Heart right ventricle (tissue), 16 donors: ENCODE measurements at regions not wholly inside any gene's neighbourhood (a gene's known extent, or its start where the extent isn't known, plus 50 kb on each side); places are given as distances from the start of the nearest gene placed in this dataset.

Experiments used
- ATAC-seq, 8 donors: fragments of 200-7000 bp; cut with Tn5 transposase; one replicate each; pipeline ENCODE4 v1.9.1; 2020; ENCODE audit warnings: mild to moderate bottlenecking in 8 of 8, moderate library complexity in 8 of 8, moderate number of reproducible peaks in 1 of 8
- DNase-seq, 2 donors: peaks; one replicate each; pipeline ENCODE4 v3.0.0-alpha.2; 2020
- H3K27ac ChIP-seq, 10 donors: fragments of 200-600 bp; sonication (generic) in 2 of 10; one replicate each; pipeline versions ENCODE4 v1.5.0 to v1.8.0; 2020 to 2022; ENCODE audit warnings: mild to moderate bottlenecking in 3 of 10
- H3K27me3 ChIP-seq, 7 donors: fragments of 200-600 bp; one replicate each; pipeline ENCODE4 v1.8.0; 2021 to 2022; ENCODE audit warnings: mild to moderate bottlenecking in 2 of 7
- H3K36me3 ChIP-seq, 9 donors: fragments of 200-600 bp; sonication (generic) in 1 of 9; one replicate each; pipeline versions ENCODE4 v1.5.0 to v1.8.0; 2020 to 2022; ENCODE audit warnings: mild to moderate bottlenecking in 2 of 9
- H3K4me1 ChIP-seq, 9 donors: fragments of 200-600 bp; sonication (generic) in 1 of 9; one replicate each; pipeline versions ENCODE4 v1.5.0 to v1.8.0; 2020 to 2022; ENCODE audit warnings: mild to moderate bottlenecking in 4 of 9
- H3K4me3 ChIP-seq, 10 donors: fragments of 200-600 bp; sonication (generic) in 2 of 10; one replicate each; pipeline versions ENCODE4 v1.5.0 to v1.8.0; 2020 to 2022; ENCODE audit warnings: mild to moderate bottlenecking in 7 of 10, moderate library complexity in 2 of 10
- H3K9me3 ChIP-seq, 11 donors: fragments of 200-600 bp in 10 of 11; sonication (generic) in 2 of 11; one replicate each; pipeline versions ENCODE4 v1.5.0 to v1.8.0; 2013 to 2022; ENCODE audit warnings: mild to moderate bottlenecking in 2 of 11, control low read depth in 1 of 11, moderate library complexity in 1 of 11
- WGBS, 2 donors: extraction: QIAGEN DNeasy Blood & Tissue Kit; methylation state at CpG; one replicate each; pipeline ENCODE4 v1.1.7; 2013; ENCODE audit warnings: inconsistent platforms in 1 of 2; 5-methylcytosine and 5-hydroxymethylcytosine counted together
- intact Hi-C, 10 donors: fragments of 100-400 bp; cut with DNase I; formaldehyde crosslinking; loops; one replicate each; pipeline versions ENCODE4 v1.11.1 to v1.14.2; 2022
- TF ChIP-seq, protein P1 (sequence below), 9 donors: fragments of 200-600 bp; sonication (generic) in 2 of 9; IDR thresholded peaks; one replicate each; pipeline versions ENCODE4 v1.5.0 to v1.8.0; 2021 to 2022; ENCODE audit warnings: antibody characterized with exemption in 9 of 9, mild to moderate bottlenecking in 5 of 9, moderate library complexity in 1 of 9
- donor health status: Arrhythmogenic right ventricular cardiomyopathy.
- donor health status: ischemic (EF 13 %, LVEDD 7.1; RV severe dilation, severe dysfunction).
- donor health status: healthy with polysubstance abuse.
- donor health status: DM: no; HTN: yes; CAD: no.
- donor health status: DM: no; HTN: no; CAD: no.
- donor health status: ischemic (EF 25% LVEDD 6.9; RV normal size, moderate dysfunction).
- donor health status: ischemic (EF 25% LVEDD 5.7; RV mildly dilated, moderate dysfunction).
- donor health status: healthy.
- donor health status: DM: yes; HTN: yes; CAD: no.
- donor health status: Ischemic cardiomyopathy.
- donor health status: ischemic (EF 35%, LVEDD 5.7; RV mildly dilated, moderate dysfunction).
- donor health status: nonischemic (EF 11% LVEDD 7.7; RV severe dilation, severe dysfunction).
- donor health status: DM: yes; HTN: yes; CAD: no.
- donor health status: PGD.
- donor health status: ischemic (EF 29% LVEDD 5.4; RV normal size, mild dysfunction).
- donor health status: nonischemic (EF 23%, LVEDD 6.1; RV moderate dilation, normal function).

DNA sequence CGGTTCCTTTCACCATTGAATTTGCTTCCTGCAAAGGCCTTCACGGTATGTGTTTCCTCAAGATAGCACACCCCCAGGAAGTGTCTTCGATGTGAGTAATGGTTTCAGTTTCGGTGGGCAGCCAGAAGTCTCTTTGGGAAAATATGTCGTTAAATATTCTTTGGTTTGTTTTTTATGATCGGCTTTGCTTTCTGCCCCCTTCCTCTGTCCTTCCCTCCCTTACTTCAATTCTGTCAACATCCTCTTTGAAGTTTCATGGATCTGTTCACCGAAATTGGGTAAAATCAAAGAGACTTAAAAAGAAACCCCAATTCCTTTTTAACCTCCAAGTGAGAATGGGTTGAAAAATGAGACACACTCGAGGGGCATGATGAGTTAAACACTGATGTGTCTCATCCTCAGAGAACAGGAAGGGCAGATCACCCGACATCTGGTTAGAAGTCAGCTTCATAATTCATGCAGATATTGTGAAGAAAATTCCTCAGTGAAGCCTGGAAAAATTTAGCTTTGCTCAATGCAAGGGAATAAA is 170.8 kb upstream of the HABP2 start:
- ATAC-seq (peak in 4 of 8 donors; percentile 38 to 66 (median 48)), DNase-seq (peak in 1 of 2 donors; percentile 15)
- Histone ChIP-seq H3K36me3 (no peaks in the 10 kb centered on the region), H3K4me1 (peaks cover 0 to 38% (median 24%) of the 10 kb centered on the region in 9 donors), H3K27me3 (no peaks in the 10 kb centered on the region), H3K27ac (peak overlapping the region in 8 of 10 donors; percentile 20 to 86 (median 76)), H3K4me3 (peak overlapping the region in 8 of 10 donors; percentile 19 to 49 (median 44)), H3K9me3 (no peaks in the 10 kb centered on the region)
- WGBS, 2 donors, result 29 to 38% methylated on average over 9 of the region's 9 CpGs
- TF ChIP-seq, protein P1, sequence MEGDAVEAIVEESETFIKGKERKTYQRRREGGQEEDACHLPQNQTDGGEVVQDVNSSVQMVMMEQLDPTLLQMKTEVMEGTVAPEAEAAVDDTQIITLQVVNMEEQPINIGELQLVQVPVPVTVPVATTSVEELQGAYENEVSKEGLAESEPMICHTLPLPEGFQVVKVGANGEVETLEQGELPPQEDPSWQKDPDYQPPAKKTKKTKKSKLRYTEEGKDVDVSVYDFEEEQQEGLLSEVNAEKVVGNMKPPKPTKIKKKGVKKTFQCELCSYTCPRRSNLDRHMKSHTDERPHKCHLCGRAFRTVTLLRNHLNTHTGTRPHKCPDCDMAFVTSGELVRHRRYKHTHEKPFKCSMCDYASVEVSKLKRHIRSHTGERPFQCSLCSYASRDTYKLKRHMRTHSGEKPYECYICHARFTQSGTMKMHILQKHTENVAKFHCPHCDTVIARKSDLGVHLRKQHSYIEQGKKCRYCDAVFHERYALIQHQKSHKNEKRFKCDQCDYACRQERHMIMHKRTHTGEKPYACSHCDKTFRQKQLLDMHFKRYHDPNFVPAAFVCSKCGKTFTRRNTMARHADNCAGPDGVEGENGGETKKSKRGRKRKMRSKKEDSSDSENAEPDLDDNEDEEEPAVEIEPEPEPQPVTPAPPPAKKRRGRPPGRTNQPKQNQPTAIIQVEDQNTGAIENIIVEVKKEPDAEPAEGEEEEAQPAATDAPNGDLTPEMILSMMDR (IDR thresholded peaks at IDR 0.05), result no peak
- intact Hi-C loops, result loop anchor here (5.0 to 10.0 kb wide), 10 partner anchors 143 to 907 kb away; partner anchors contain the start of gene TCF7L2 (in 3 of the 10)

DNA sequence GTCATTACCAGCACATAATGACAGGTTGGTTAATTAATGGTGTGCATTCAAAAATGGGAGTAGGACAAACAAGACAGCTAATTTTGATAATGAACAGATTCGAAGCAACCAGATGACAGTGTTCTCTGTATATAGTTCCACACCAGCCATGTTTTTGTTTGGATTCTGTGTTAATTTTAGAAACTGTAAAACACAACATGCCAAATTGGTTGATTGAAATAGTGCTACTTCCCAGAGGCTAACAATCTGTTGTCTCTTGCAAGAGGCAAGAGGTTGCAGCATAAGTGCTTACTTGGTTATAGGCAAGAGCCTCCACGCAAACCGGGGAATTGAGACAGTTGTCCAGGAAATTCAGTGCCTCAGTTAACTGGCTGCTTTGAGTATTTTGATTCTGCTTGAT is 170.2 kb upstream of the HABP2 start:
- Histone ChIP-seq H3K9me3 (no peaks in the 10 kb centered on the region), H3K4me1 (peaks cover 0 to 38% (median 24%) of the 10 kb centered on the region in 9 donors), H3K4me3 (peak overlapping the region in 3 of 10 donors; percentile 45 to 49 (median 48)), H3K27me3 (no peaks in the 10 kb centered on the region), H3K36me3 (no peaks in the 10 kb centered on the region), H3K27ac (peak overlapping the region in 6 of 10 donors; percentile 65 to 86 (median 81))
- no peak for DNase-seq
- no peak for ATAC-seq
- intact Hi-C loops, result loop anchor here (5.0 to 10.0 kb wide), 10 partner anchors 142 to 908 kb away; partner anchors contain the start of gene TCF7L2 (in 3 of the 10)
- WGBS, 2 donors, result 71 to 74% methylated on average over 3 of the region's 3 CpGs
- TF ChIP-seq, protein P1 (IDR thresholded peaks at IDR 0.05), result no peak

DNA sequence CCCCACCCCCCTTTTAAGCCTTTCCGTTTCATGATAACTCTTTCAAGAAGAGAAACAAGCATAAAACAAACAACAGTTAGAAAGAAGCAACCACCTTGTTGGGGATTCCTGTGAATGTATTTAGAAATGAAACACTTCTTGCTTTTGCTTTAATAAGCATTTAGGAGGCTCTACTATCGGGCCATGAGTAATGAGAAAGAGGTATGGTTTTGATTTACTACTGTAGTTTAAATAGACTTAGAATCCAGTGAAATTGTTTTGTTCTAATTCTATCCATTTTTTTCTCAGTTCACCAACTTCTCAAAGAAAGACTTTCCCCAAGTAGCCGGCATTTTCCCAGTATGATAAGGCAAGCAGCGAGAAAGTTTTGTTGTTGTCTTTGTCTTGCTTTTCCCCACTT is 168.7 kb upstream of the HABP2 start:
- Histone ChIP-seq H3K9me3 (no peaks in the 10 kb centered on the region), H3K27me3 (peaks cover 0 to 6% (median 0%) of the 10 kb centered on the region in 7 donors), H3K4me1 (peaks cover 0 to 38% (median 24%) of the 10 kb centered on the region in 9 donors), H3K27ac (peak overlapping the region in 4 of 10 donors; percentile 2 to 56 (median 24)), H3K4me3 (no peak overlapping the region), H3K36me3 (no peaks in the 10 kb centered on the region)
- DNase-seq, result no peak
- 82 to 90% methylated on average over 4 of the region's 4 CpGs for WGBS, 2 donors
- intact Hi-C loops, result loop anchor here (2.0 to 10.0 kb wide), 14 partner anchors 141 to 909 kb away; partner anchors contain the start of gene TCF7L2 (in 3 of the 10)
- ATAC-seq, result no peak
- TF ChIP-seq, protein P1 (IDR thresholded peaks at IDR 0.05), result no peak

DNA sequence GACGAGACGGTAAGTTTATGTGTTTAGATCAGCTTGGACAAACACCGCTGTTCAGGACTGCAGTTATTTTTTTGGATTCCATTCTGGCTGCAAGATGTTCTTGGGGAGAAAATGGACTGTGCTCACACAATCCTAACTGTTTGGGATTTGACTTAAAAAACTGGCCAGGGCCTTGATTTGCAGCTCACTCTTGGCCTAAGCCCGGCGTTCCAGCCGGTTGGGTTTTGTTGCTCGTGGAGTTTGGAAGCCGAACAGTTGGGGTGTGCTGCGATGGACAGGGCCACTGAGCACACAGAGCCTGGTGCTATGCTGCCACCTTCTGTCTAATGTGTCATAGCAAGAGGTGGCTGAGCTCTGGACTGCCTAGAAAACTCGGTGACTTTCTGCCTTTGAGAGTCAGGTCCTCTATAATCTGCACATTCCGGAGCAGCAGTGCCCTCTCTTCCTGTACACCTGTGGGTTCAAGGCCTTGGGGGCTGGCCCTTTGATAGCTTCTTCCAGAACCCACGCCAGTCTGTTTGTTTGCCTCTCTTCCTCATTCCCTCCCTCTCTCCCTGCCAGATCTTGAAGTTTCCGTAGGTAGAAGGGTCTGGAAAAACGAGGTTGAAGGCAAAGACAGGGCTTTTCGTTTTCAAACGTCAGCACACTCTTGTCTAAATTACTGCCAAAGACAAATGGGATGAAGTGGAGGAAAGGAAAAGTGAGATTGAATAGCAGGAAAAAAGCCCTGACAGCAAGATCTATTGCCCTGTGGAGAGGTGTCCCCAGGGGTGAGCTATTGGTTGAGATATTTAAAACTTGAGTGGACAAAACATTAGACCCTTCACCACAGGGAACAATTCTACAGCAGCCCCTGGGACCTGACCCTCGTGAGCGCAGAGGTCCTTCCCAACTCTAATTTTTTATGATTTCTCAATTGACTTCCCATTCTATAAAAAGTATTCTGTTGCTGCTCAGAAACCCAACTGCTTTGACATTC is 167.5 kb upstream of the HABP2 start:
- peak overlapping the region in 6 of 10 donors; percentile 5 to 61 (median 26) for H3K27ac ChIP-seq
- DNase-seq (peak; percentile 78 to 87), ATAC-seq (peak; percentile 95 to 98 (median 97))
- intact Hi-C loops, result loop anchor here (1.0 to 10.0 kb wide), 19 partner anchors 139 to 911 kb away; partner anchors contain the start of gene TCF7L2 (in 3 of the 10)
- no peaks in the 10 kb centered on the region for H3K9me3 ChIP-seq
- peaks cover 0 to 6% (median 0%) of the 10 kb centered on the region in 7 donors for H3K27me3 ChIP-seq
- 22 to 25% methylated on average over 18 of the region's 18 CpGs for whole genome bisulfite sequencing, 2 donors
- peak overlapping the region in 1 of 10 donors; percentile 29 for H3K4me3 ChIP-seq
- peaks cover 0 to 38% (median 24%) of the 10 kb centered on the region in 9 donors for H3K4me1 ChIP-seq
- TF ChIP-seq, protein P1 (IDR thresholded peaks at IDR 0.05), result peak; percentile 61 to 94 (median 86)
- H3K36me3 ChIP-seq, result no peaks in the 10 kb centered on the region
